ENCODE measurements at regions not wholly inside any gene's neighbourhood (a gene's known extent, or its start where the extent isn't known, plus 50 kb on each side); places are given as distances from the start of the nearest gene placed in this dataset.

GRCh38 chr7:131787101-131787500 lies 230.7 kb upstream of the PODXL start:
- Histone ChIP-seq H2AFZ (ENCODE audit: low read length) (no peak overlapping the region), H3K27me3 (ENCODE audit: low read length) (peaks cover 27% of the 10 kb centered on the region), H3K9me2 (replicated peaks; ENCODE audit: low read length) (no peaks in the 10 kb centered on the region), H3K79me2 (ENCODE audit: low read length) (no peaks in the 10 kb centered on the region), H3K9me3 (ENCODE audit: low read length) (no peaks in the 10 kb centered on the region), H4K20me1 (ENCODE audit: low read length) (no peaks in the 10 kb centered on the region), H3K36me3 (ENCODE audit: low read depth, low read length) (no peaks in the 10 kb centered on the region), H3K27ac (ENCODE audit: low read length) (no peak overlapping the region), H3K4me2 (ENCODE audit: low read length) (no peak overlapping the region), H3K4me3 (ENCODE audit: low read length) (no peak overlapping the region), H3F3A (ENCODE audit: low read length, unreplicated experiment) (no peaks in the 10 kb centered on the region), H3K9ac (ENCODE audit: low read length) (no peak overlapping the region), H3K4me1 (ENCODE audit: insufficient read depth, low read length) (no peaks in the 10 kb centered on the region)
- POLR2A ChIA-PET (ENCODE audit: unreplicated experiment) = no interaction called here
- no peak for TF ChIP-seq CTCF (conservative IDR thresholded peaks at IDR 0.05; ENCODE audit: low read depth, low read length)
- TF ChIP-seq EZH2phosphoT487 (IDR thresholded peaks at IDR 0.05; ENCODE audit: borderline replicate concordance, low read length) = no peak
- TF ChIP-seq EZH2 (IDR thresholded peaks at IDR 0.05; ENCODE audit: low read length, unreplicated experiment) = no peak
- BruUV-seq (replicated peaks) = no TSS peak
- intact Hi-C loops (cut with micrococcal nuclease) = no loop called here
- CTCF ChIA-PET = no interaction called here
- ATAC-seq = no peak
- no peak for DNase-seq

- Histone ChIP-seq H2AFZ (ENCODE audit: low read length) (no peak overlapping the region), H3K27me3 (ENCODE audit: low read length) (peaks cover 36% of the 10 kb centered on the region), H3F3A (ENCODE audit: low read length, unreplicated experiment) (no peaks in the 10 kb centered on the region), H3K27ac (ENCODE audit: low read length) (no peak overlapping the region), H3K36me3 (ENCODE audit: low read depth, low read length) (no peaks in the 10 kb centered on the region), H3K9me3 (ENCODE audit: low read length) (no peaks in the 10 kb centered on the region), H3K79me2 (ENCODE audit: low read length) (no peaks in the 10 kb centered on the region), H3K4me1 (ENCODE audit: insufficient read depth, low read length) (no peaks in the 10 kb centered on the region), H3K4me3 (ENCODE audit: low read length) (no peak overlapping the region), H3K9ac (ENCODE audit: low read length) (no peak overlapping the region), H3K9me2 (replicated peaks; ENCODE audit: low read length) (no peaks in the 10 kb centered on the region), H4K20me1 (ENCODE audit: low read length) (no peaks in the 10 kb centered on the region), H3K4me2 (ENCODE audit: low read length) (no peak overlapping the region)
- CTCF ChIA-PET = no interaction called here
- POLR2A ChIA-PET (ENCODE audit: unreplicated experiment) = no interaction called here
- no peak for TF ChIP-seq CTCF (conservative IDR thresholded peaks at IDR 0.05; ENCODE audit: low read depth, low read length)
- no peak for TF ChIP-seq EZH2phosphoT487 (IDR thresholded peaks at IDR 0.05; ENCODE audit: borderline replicate concordance, low read length)
- TF ChIP-seq EZH2 (IDR thresholded peaks at IDR 0.05; ENCODE audit: low read length, unreplicated experiment) = no peak
- DNase-seq (no peak), ATAC-seq (no peak)
- no TSS peak for BruUV-seq (replicated peaks)
- intact Hi-C loops (cut with micrococcal nuclease) = no loop called here
Observed at GRCh38 chr7:131786204-131786603, 229.8 kb upstream of the PODXL start.

- Histone ChIP-seq H3K9ac (ENCODE audit: low read length) (no peak overlapping the region), H3K9me3 (ENCODE audit: low read length) (no peaks in the 10 kb centered on the region), H3K9me2 (replicated peaks; ENCODE audit: low read length) (no peaks in the 10 kb centered on the region), H3K27me3 (ENCODE audit: low read length) (peaks cover 29% of the 10 kb centered on the region), H3K27ac (ENCODE audit: low read length) (no peak overlapping the region), H4K20me1 (ENCODE audit: low read length) (no peaks in the 10 kb centered on the region), H2AFZ (ENCODE audit: low read length) (no peak overlapping the region), H3K4me1 (ENCODE audit: insufficient read depth, low read length) (no peaks in the 10 kb centered on the region), H3F3A (ENCODE audit: low read length, unreplicated experiment) (no peaks in the 10 kb centered on the region), H3K4me3 (ENCODE audit: low read length) (no peak overlapping the region), H3K36me3 (ENCODE audit: low read depth, low read length) (no peaks in the 10 kb centered on the region), H3K4me2 (ENCODE audit: low read length) (no peak overlapping the region), H3K79me2 (ENCODE audit: low read length) (no peaks in the 10 kb centered on the region)
- DNase-seq (no peak), ATAC-seq (no peak)
- intact Hi-C loops (cut with micrococcal nuclease) = no loop called here
- BruUV-seq (replicated peaks) = no TSS peak
- TF ChIP-seq EZH2phosphoT487 (IDR thresholded peaks at IDR 0.05; ENCODE audit: borderline replicate concordance, low read length) (no peak), EZH2 (IDR thresholded peaks at IDR 0.05; ENCODE audit: low read length, unreplicated experiment) (no peak), CTCF (conservative IDR thresholded peaks at IDR 0.05; ENCODE audit: low read depth, low read length) (no peak)
- POLR2A ChIA-PET (ENCODE audit: unreplicated experiment) = no interaction called here
- CTCF ChIA-PET = no interaction called here
Observed at GRCh38 chr7:131778601-131779000, 222.2 kb upstream of the PODXL start.
